GM19467 (cell line): ENCODE measurements at regions not wholly inside any gene's neighbourhood (a gene's known extent, or its start where the extent isn't known, plus 50 kb on each side); places are given as distances from the start of the nearest gene placed in this dataset.

Experiments
- ATAC-seq: cut with Tn5 transposase; IDR thresholded peaks from one replicate; pipeline ENCODE4 v1.9.1; 2021; ENCODE audit warnings: mild to moderate bottlenecking, moderate library complexity; ENCODE audit not compliant: unreplicated experiment

- ATAC-seq = no peak
Measured at GRCh38 chr10:21212912-21213311, 312.6 kb downstream of the SKIDA1 start.

GRCh38 chr10:21212348-21212747, 313.1 kb downstream of the SKIDA1 start:
- ATAC-seq = no peak

GRCh38 chr10:21209495-21209894, 312.4 kb upstream of the NEBL start:
- no peak for ATAC-seq

GRCh38 chr10:21208666-21209316, 311.7 kb upstream of the NEBL start:
- ATAC-seq = no peak

- no peak for ATAC-seq
Measured at GRCh38 chr10:21207852-21208646, 310.9 kb upstream of the NEBL start.

GRCh38 chr10:21205328-21205727, 308.2 kb upstream of the NEBL start:
- ATAC-seq = no peak

GRCh38 chr10:21203473-21204107, 306.5 kb upstream of the NEBL start:
- no peak for ATAC-seq

GRCh38 chr10:21202776-21203462, 305.8 kb upstream of the NEBL start:
- no peak for ATAC-seq

- ATAC-seq = no peak
Measured at GRCh38 chr10:21199501-21199900, 302.4 kb upstream of the NEBL start.

GRCh38 chr10:21197838-21198237, 300.7 kb upstream of the NEBL start:
- no peak for ATAC-seq

- no peak for ATAC-seq
Measured at GRCh38 chr10:21196822-21197395, 299.8 kb upstream of the NEBL start.

GRCh38 chr10:21195252-21195651, 298.1 kb upstream of the NEBL start:
- ATAC-seq = no peak

GRCh38 chr10:21194510-21194993, 297.4 kb upstream of the NEBL start:
- no peak for ATAC-seq

- ATAC-seq = no peak
Measured at GRCh38 chr10:21193196-21193595, 296.1 kb upstream of the NEBL start.

- ATAC-seq = no peak
Measured at GRCh38 chr10:21191512-21191911, 294.4 kb upstream of the NEBL start.

GRCh38 chr10:21184984-21185383, 287.9 kb upstream of the NEBL start:
- ATAC-seq = no peak

GRCh38 chr10:21184216-21184615, 287.1 kb upstream of the NEBL start:
- ATAC-seq = no peak

- no peak for ATAC-seq
Measured at GRCh38 chr10:21183025-21183424, 285.9 kb upstream of the NEBL start.

GRCh38 chr10:21181451-21181850, 284.3 kb upstream of the NEBL start:
- ATAC-seq = no peak

GRCh38 chr10:21180604-21181003, 283.5 kb upstream of the NEBL start:
- ATAC-seq = no peak

- ATAC-seq = no peak
Measured at GRCh38 chr10:21176934-21177480, 279.9 kb upstream of the NEBL start.
